ENCODE measurements at regions not wholly inside any gene's neighbourhood (a gene's known extent, or its start where the extent isn't known, plus 50 kb on each side); places are given as distances from the start of the nearest gene placed in this dataset.
"Not testable (repeated sequence)": the region's sequence is repeated elsewhere in the genome, so short reads cannot be mapped to it uniquely, and the experiment has no call there.

GRCh38 chr16:6837722-6838121, 494.9 kb upstream of the RBFOX1 start:
- no peak for FAIRE-seq

GRCh38 chr16:6836766-6837165, 495.9 kb upstream of the RBFOX1 start:
- no peak for FAIRE-seq

- FAIRE-seq: no peak
These were observed 496.7 kb upstream of the RBFOX1 start for GRCh38 chr16:6835941-6836340.

GRCh38 chr16:6835516-6835915, 497.1 kb upstream of the RBFOX1 start:
- no peak for FAIRE-seq

- no peak for FAIRE-seq
These were observed 504.0 kb upstream of the RBFOX1 start for GRCh38 chr16:6828690-6829089.

GRCh38 chr16:6827931-6828330, 504.7 kb upstream of the RBFOX1 start:
- FAIRE-seq: no peak

- FAIRE-seq: no peak
These were observed 505.4 kb upstream of the RBFOX1 start for GRCh38 chr16:6827267-6827666.

GRCh38 chr16:6822041-6822440, 510.6 kb upstream of the RBFOX1 start:
- no peak for FAIRE-seq

GRCh38 chr16:6804461-6804860, 528.2 kb upstream of the RBFOX1 start:
- FAIRE-seq: no peak

GRCh38 chr16:6803176-6803575, 529.5 kb upstream of the RBFOX1 start:
- no peak for FAIRE-seq

GRCh38 chr16:6797223-6797622, 535.4 kb upstream of the RBFOX1 start:
- FAIRE-seq: no peak

GRCh38 chr16:6777624-6778023, 555.0 kb upstream of the RBFOX1 start:
- no peak for FAIRE-seq

- no peak for FAIRE-seq
These were observed 556.9 kb upstream of the RBFOX1 start for GRCh38 chr16:6775712-6776111.

- no peak for FAIRE-seq
These were observed 560.7 kb upstream of the RBFOX1 start for GRCh38 chr16:6771956-6772355.

- FAIRE-seq: no peak
These were observed 579.1 kb upstream of the RBFOX1 start for GRCh38 chr16:6753553-6753952.

- no peak for FAIRE-seq
These were observed 581.5 kb upstream of the RBFOX1 start for GRCh38 chr16:6751191-6751590.

GRCh38 chr16:6749698-6750097, 582.9 kb upstream of the RBFOX1 start:
- FAIRE-seq: no peak

- not testable (repeated sequence) for FAIRE-seq
These were observed 596.3 kb upstream of the RBFOX1 start for GRCh38 chr16:6736302-6736701.

GRCh38 chr16:6735631-6736030, 597.0 kb upstream of the RBFOX1 start:
- FAIRE-seq: no peak

- no peak for FAIRE-seq
These were observed 600.5 kb upstream of the RBFOX1 start for GRCh38 chr16:6732166-6732565.

GRCh38 chr16:6728381-6728780, 604.3 kb upstream of the RBFOX1 start:
- FAIRE-seq: no peak

- FAIRE-seq: no peak
These were observed 606.0 kb upstream of the RBFOX1 start for GRCh38 chr16:6726621-6727020.

GRCh38 chr16:6725634-6726331, 606.9 kb upstream of the RBFOX1 start:
- FAIRE-seq: no peak

- not testable (repeated sequence) for FAIRE-seq
These were observed 607.4 kb upstream of the RBFOX1 start for GRCh38 chr16:6725206-6725605.

- FAIRE-seq: no peak
These were observed 609.9 kb upstream of the RBFOX1 start for GRCh38 chr16:6722786-6723185.

Data from endometrium (tissue), 2 donors.